Right lobe of liver (tissue), 6 donors: ENCODE measurements at regions not wholly inside any gene's neighbourhood (a gene's known extent, or its start where the extent isn't known, plus 50 kb on each side); places are given as distances from the start of the nearest gene placed in this dataset.
A peak's percentile ranks its signal among the peaks of the same experiment; 100 is the strongest.

Source experiments
- ATAC-seq, 4 donors: fragments of 200-7000 bp; cut with Tn5 transposase; one replicate each; pipeline ENCODE4 v1.9.1; 2020; ENCODE audit warnings: mild to moderate bottlenecking in 4 of 4, moderate library complexity in 4 of 4
- DNase-seq, 3 donors: peaks; one replicate each; pipeline ENCODE4 v3.0.0-alpha.2; 2020
- H3K27ac ChIP-seq, 3 donors: fragments of 200-600 bp; one replicate each; pipeline ENCODE4 v1.8.0; 2022
- H3K27me3 ChIP-seq, 2 donors: fragments of 200-600 bp; one replicate each; pipeline ENCODE4 v1.8.0; 2022
- H3K36me3 ChIP-seq, 4 donors: fragments of 200-600 bp; sonication (generic) in 1 of 4; one replicate each; pipeline versions ENCODE4 v1.5.1 to v1.8.0; 2017 to 2022; ENCODE audit warnings: control low read depth in 1 of 4
- H3K4me1 ChIP-seq, 4 donors: fragments of 200-600 bp; sonication (generic) in 1 of 4; one replicate each; pipeline versions ENCODE4 v1.5.1 to v1.8.0; 2017 to 2022; ENCODE audit warnings: control low read depth in 1 of 4
- H3K4me3 ChIP-seq, 3 donors: fragments of 200-600 bp; one replicate each; pipeline ENCODE4 v1.8.0; 2022
- H3K9me3 ChIP-seq, 4 donors: fragments of 200-600 bp; sonication (generic) in 1 of 4; one replicate each; pipeline versions ENCODE4 v1.5.1 to v1.8.0; 2017 to 2022; ENCODE audit warnings: control low read depth in 1 of 4
- POLR2A ChIP-seq: fragments of 450-650 bp; IDR thresholded peaks from one replicate; pipeline ENCODE4 v1.6.1; 2017; ENCODE audit warnings: antibody characterized with exemption, mild to moderate bottlenecking
- WGBS: methylation state at CpG from one replicate; pipeline ENCODE4 v1.1.6; 2018; ENCODE audit warnings: low coverage, low lambda C conversion rate; ENCODE audit not compliant: insufficient coverage; ENCODE audit errors: missing lambda C conversion rate; 5-methylcytosine and 5-hydroxymethylcytosine counted together
- intact Hi-C, 2 donors: fragments of 100-400 bp; cut with DNase I; formaldehyde crosslinking; loops; one replicate each; pipeline versions ENCODE4 v1.11.2 to v1.14.1; 2022
- TF ChIP-seq, protein P1 (sequence below), 4 donors: fragments of 200-600 bp in 3 of 4; fragments of 450-650 bp in 1 of 4; IDR thresholded peaks; one replicate each; pipeline versions ENCODE4 v1.5.1 to v1.8.0; 2016 to 2022; ENCODE audit warnings: antibody characterized with exemption in 4 of 4, mild to moderate bottlenecking in 2 of 4
- donor health status: DM: no; HTN: yes; CAD: no.
- donor health status: DM: no; HTN: no; CAD: no.
- donor health status: DM: no; HTN: no; CAD: no.
- donor health status: DM: no; HTN: yes; CAD: no.
- donor health status: DM: no; HTN: yes; CAD: no.

GRCh38 chr4:162683659-162684370, 482.9 kb downstream of the NAF1 start:
- Histone ChIP-seq H3K9me3 (no peaks in the 10 kb centered on the region), H3K36me3 (no peaks in the 10 kb centered on the region), H3K27ac (no peak overlapping the region), H3K4me1 (no peaks in the 10 kb centered on the region), H3K27me3 (no peaks in the 10 kb centered on the region), H3K4me3 (no peak overlapping the region)
- WGBS: 45% methylated on average over 5 of the region's 5 CpGs
- ATAC-seq (peak in 3 of 4 donors; percentile 72 to 94 (median 90)), DNase-seq (no peak)
- intact Hi-C loops: no loop called here
- TF ChIP-seq POLR2A: no peak
- TF ChIP-seq, protein P1, sequence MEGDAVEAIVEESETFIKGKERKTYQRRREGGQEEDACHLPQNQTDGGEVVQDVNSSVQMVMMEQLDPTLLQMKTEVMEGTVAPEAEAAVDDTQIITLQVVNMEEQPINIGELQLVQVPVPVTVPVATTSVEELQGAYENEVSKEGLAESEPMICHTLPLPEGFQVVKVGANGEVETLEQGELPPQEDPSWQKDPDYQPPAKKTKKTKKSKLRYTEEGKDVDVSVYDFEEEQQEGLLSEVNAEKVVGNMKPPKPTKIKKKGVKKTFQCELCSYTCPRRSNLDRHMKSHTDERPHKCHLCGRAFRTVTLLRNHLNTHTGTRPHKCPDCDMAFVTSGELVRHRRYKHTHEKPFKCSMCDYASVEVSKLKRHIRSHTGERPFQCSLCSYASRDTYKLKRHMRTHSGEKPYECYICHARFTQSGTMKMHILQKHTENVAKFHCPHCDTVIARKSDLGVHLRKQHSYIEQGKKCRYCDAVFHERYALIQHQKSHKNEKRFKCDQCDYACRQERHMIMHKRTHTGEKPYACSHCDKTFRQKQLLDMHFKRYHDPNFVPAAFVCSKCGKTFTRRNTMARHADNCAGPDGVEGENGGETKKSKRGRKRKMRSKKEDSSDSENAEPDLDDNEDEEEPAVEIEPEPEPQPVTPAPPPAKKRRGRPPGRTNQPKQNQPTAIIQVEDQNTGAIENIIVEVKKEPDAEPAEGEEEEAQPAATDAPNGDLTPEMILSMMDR (IDR thresholded peaks at IDR 0.05): no peak

GRCh38 chr4:162682651-162683050, 484.0 kb downstream of the NAF1 start:
- no peaks in the 10 kb centered on the region for H3K4me1 ChIP-seq
- DNase-seq (no peak), ATAC-seq (peak in 1 of 4 donors; percentile 50)
- H3K4me3 ChIP-seq: no peak overlapping the region
- H3K27ac ChIP-seq: no peak overlapping the region
- no peaks in the 10 kb centered on the region for H3K9me3 ChIP-seq
- TF ChIP-seq, protein P1 (IDR thresholded peaks at IDR 0.05): no peak
- no peak for TF ChIP-seq POLR2A
- intact Hi-C loops: no loop called here
- no peaks in the 10 kb centered on the region for H3K36me3 ChIP-seq
- 11% methylated on average over 1 of the region's 1 CpG for WGBS
- no peaks in the 10 kb centered on the region for H3K27me3 ChIP-seq

DNA sequence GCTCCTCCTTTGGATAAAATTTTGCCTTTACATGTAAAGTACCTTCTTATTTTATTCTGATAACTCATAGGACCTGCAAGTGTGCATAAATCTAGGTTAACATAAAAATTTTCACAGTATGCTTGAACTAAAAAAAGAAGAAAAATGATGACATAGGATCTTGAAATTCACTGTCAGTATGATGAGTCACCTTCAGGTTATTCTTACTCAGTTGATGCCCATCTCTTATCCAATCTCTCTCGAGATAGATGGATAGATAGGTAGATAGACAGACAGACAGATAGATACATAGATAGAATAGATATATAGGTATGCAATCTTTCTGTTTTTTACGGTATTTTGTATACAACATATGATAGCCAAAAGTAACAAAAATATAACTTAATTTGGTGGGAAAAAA, 485.5 kb downstream of the NAF1 start:
- Histone ChIP-seq H3K36me3 (no peaks in the 10 kb centered on the region), H3K27me3 (no peaks in the 10 kb centered on the region), H3K4me1 (no peaks in the 10 kb centered on the region), H3K9me3 (no peaks in the 10 kb centered on the region), H3K4me3 (no peak overlapping the region), H3K27ac (no peak overlapping the region)
- TF ChIP-seq, protein P1 (IDR thresholded peaks at IDR 0.05): no peak
- TF ChIP-seq POLR2A: no peak
- ATAC-seq: no peak
- DNase-seq: no peak
- intact Hi-C loops: no loop called here
- 25% methylated on average over 2 of the region's 2 CpGs for WGBS

DNA sequence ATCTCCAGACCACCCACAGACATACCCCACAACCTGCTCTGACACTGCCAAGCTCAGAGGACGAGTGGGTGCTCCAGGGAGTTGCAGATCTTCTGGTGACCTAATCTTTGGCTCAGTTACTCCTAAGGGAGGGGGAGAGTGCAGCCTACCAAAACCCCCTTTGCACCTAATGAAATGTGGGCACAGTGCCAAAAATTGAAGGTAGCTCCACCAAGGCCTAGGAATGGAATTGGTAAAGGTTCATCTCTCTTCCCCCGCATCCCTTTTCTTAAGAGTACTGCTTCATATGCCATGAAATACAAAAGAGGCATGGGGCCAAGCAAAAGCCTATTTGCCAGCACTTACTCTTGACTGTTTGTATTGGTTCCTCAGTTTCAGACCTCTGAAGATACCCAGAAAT, 491.0 kb downstream of the NAF1 start:
- DNase-seq (no peak), ATAC-seq (no peak)
- intact Hi-C loops: no loop called here
- no peak overlapping the region for H3K4me3 ChIP-seq
- no peak overlapping the region for H3K27ac ChIP-seq
- no peaks in the 10 kb centered on the region for H3K4me1 ChIP-seq
- H3K27me3 ChIP-seq: no peaks in the 10 kb centered on the region
- H3K36me3 ChIP-seq: no peaks in the 10 kb centered on the region
- H3K9me3 ChIP-seq: no peaks in the 10 kb centered on the region
- no peak for TF ChIP-seq POLR2A
- TF ChIP-seq, protein P1 (IDR thresholded peaks at IDR 0.05): no peak
- 90% methylated on average over 1 of the region's 2 CpGs for WGBS
